Panc1 (cell line): ENCODE measurements at regions not wholly inside any gene's neighbourhood (a gene's known extent, or its start where the extent isn't known, plus 50 kb on each side); places are given as distances from the start of the nearest gene placed in this dataset.
"Not testable (repeated sequence)": the region's sequence is repeated elsewhere in the genome, so short reads cannot be mapped to it uniquely, and the experiment has no call there.

Experiments
- ATAC-seq: fragments of 200-7000 bp; cut with Tn5 transposase; 2 replicates; pipeline ENCODE4 v1.9.1; 2020; ENCODE audit warnings: mild to moderate bottlenecking, moderate library complexity
- BruUV-seq: library from RNA; stranded (reverse); fragments of 400-500 nt; replicated peaks from 2 replicates; lab custom pipeline; 2021; lab: Mats Ljungman, UMichigan
- CTCF ChIA-PET: fragments of 300-600 bp; sonication (Branson Sonifier 250); formaldehyde crosslinking; loops from one replicate; lab custom pipeline; 2022; ENCODE audit warnings: antibody characterized with exemption; lab: Charles Lee
- POLR2A ChIA-PET: fragments of 300-600 bp; sonication (Branson Sonifier 250); formaldehyde crosslinking; loops from one replicate; lab custom pipeline; 2022; ENCODE audit warnings: antibody characterized with exemption; lab: Charles Lee
- DNase-seq: peaks from one replicate; pipeline ENCODE4 v3.0.0-alpha.2; 2010; ENCODE audit warnings: low read depth, low spot score
- H3K27ac ChIP-seq: 2 replicates; pipeline ENCODE4 v1.5.1; 2011; ENCODE audit warnings: mild to moderate bottlenecking, low read length, inconsistent platforms
- H3K27me3 ChIP-seq: fragments of 200-500 bp; sonication (Bioruptor generic); 2 replicates; pipeline ENCODE4 v1.6.0; 2014; ENCODE audit warnings: low read length, inconsistent platforms; ENCODE audit not compliant: control insufficient read depth, insufficient read depth
- H3K36me3 ChIP-seq: fragments of 200-500 bp; sonication (Bioruptor generic); 2 replicates; pipeline ENCODE4 v1.5.1; 2014; ENCODE audit warnings: inconsistent platforms, mild to moderate bottlenecking, low read length, moderate library complexity; ENCODE audit not compliant: control insufficient read depth, insufficient read depth
- H3K4me1 ChIP-seq: 2 replicates; pipeline ENCODE4 v1.5.1; 2011; ENCODE audit warnings: inconsistent platforms, mild to moderate bottlenecking, low read length, moderate library complexity; ENCODE audit not compliant: control insufficient read depth, insufficient read depth
- H3K4me3 ChIP-seq, 2 experiments: 2 replicates each; pipeline ENCODE4 v1.5.1; 2011 to 2012; ENCODE audit warnings: low read depth in 2 of 2, low read length in 2 of 2, mild to moderate bottlenecking in 2 of 2, inconsistent platforms in 1 of 2, moderate library complexity in 1 of 2
- H3K9me3 ChIP-seq: fragments of 200-500 bp; sonication (Bioruptor generic); 2 replicates; pipeline ENCODE4 v1.5.1; 2014; ENCODE audit warnings: low read depth, mild to moderate bottlenecking, inconsistent platforms, low read length, moderate library complexity; ENCODE audit not compliant: control insufficient read depth, insufficient read depth
- POLR2AphosphoS5 ChIP-seq: IDR thresholded peaks from 2 replicates; pipeline ENCODE4 v1.6.1; 2012; ENCODE audit warnings: mild to moderate bottlenecking, low read depth, low read length, moderate library complexity
- SIN3A ChIP-seq: IDR thresholded peaks from 2 replicates; pipeline ENCODE4 v1.6.1; 2012; ENCODE audit warnings: low read depth, mild to moderate bottlenecking, low read length, moderate library complexity, borderline replicate concordance; ENCODE audit not compliant: insufficient read depth
- TCF7L2 ChIP-seq: IDR thresholded peaks from 2 replicates; pipeline ENCODE4 v1.6.1; 2011; ENCODE audit warnings: mild to moderate bottlenecking, low read depth, low read length, inconsistent platforms
- in situ Hi-C: cut with HindIII; loops from 2 replicates; pipeline ENCODE4 v1.10.0; 2016; ENCODE audit warnings: low sequenced_read_pairs, low pct_unique_long_range_greater_than_20kb
- intact Hi-C: fragments of 100-400 bp; cut with micrococcal nuclease; formaldehyde crosslinking; loops from one replicate; pipeline ENCODE4 v1.10.0; 2022; ENCODE audit not compliant: unreplicated experiment
- TF ChIP-seq, protein P1 (sequence below), 2 experiments: IDR thresholded peaks; 2 replicates each; pipeline ENCODE4 v1.6.1; 2011 to 2012; ENCODE audit warnings: low read depth in 2 of 2, control low read depth in 1 of 2, low read length in 1 of 2, mild to moderate bottlenecking in 1 of 2, moderate library complexity in 1 of 2; ENCODE audit not compliant: insufficient read depth in 1 of 2
- TF ChIP-seq, protein P2 (sequence below): fragments of 450-650 bp; IDR thresholded peaks from 2 replicates; pipeline ENCODE4 v1.5.1; 2017; ENCODE audit warnings: mild to moderate bottlenecking

DNA sequence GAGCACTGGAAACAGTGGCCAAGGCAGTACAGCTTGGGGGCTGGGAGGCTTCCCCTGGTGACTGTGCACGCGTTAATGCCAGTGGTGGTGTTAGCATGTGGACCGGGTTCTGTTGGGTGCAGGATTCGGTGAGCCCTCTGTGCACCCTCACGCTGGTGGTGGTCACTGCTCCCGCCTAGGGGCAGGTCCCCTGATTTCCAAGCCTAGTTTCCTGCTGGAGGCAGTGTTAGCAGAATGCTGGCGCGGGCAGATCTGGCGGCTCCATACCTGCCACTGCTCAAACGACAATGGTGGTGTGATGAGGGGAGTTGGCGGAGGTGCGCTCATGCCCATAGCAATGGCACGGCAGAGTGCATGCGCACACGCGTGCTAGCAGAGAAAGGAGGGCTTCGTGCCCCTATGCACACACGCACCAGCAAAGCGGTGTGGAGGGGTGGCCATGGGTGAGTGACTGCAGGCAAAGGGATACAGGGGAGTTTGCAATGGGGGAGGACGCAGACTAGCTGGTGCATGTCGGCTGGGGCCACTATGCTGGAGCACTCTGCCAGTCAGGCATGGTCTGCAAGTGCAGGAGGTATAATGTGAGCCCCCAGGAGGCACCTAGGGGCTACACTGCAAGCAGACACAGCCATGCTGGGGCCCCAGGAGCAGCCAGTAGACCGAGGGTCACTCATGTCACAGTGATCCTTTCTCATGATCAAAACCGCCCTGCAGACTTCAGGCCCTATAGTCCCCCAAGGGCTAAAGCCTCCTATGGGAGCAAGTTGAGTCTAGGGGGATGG, 93.0 kb downstream of the MAGEE1 start:
- ChIA-PET POLR2A (no interaction called here), CTCF (no interaction called here)
- H3K4me3 ChIP-seq: no peak overlapping the region
- in situ Hi-C loops: no loop called here
- no peak for DNase-seq
- H3K27ac ChIP-seq: no peak overlapping the region
- H3K9me3 ChIP-seq: no peaks in the 10 kb centered on the region
- no TSS peak for BruUV-seq
- TF ChIP-seq, protein P1, sequence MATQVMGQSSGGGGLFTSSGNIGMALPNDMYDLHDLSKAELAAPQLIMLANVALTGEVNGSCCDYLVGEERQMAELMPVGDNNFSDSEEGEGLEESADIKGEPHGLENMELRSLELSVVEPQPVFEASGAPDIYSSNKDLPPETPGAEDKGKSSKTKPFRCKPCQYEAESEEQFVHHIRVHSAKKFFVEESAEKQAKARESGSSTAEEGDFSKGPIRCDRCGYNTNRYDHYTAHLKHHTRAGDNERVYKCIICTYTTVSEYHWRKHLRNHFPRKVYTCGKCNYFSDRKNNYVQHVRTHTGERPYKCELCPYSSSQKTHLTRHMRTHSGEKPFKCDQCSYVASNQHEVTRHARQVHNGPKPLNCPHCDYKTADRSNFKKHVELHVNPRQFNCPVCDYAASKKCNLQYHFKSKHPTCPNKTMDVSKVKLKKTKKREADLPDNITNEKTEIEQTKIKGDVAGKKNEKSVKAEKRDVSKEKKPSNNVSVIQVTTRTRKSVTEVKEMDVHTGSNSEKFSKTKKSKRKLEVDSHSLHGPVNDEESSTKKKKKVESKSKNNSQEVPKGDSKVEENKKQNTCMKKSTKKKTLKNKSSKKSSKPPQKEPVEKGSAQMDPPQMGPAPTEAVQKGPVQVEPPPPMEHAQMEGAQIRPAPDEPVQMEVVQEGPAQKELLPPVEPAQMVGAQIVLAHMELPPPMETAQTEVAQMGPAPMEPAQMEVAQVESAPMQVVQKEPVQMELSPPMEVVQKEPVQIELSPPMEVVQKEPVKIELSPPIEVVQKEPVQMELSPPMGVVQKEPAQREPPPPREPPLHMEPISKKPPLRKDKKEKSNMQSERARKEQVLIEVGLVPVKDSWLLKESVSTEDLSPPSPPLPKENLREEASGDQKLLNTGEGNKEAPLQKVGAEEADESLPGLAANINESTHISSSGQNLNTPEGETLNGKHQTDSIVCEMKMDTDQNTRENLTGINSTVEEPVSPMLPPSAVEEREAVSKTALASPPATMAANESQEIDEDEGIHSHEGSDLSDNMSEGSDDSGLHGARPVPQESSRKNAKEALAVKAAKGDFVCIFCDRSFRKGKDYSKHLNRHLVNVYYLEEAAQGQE (IDR thresholded peaks at IDR 0.05; ENCODE audit: insufficient read depth in 1 of 2, low read depth in 2 of 2, low read length in 1 of 2): no peak
- TF ChIP-seq, protein P2, sequence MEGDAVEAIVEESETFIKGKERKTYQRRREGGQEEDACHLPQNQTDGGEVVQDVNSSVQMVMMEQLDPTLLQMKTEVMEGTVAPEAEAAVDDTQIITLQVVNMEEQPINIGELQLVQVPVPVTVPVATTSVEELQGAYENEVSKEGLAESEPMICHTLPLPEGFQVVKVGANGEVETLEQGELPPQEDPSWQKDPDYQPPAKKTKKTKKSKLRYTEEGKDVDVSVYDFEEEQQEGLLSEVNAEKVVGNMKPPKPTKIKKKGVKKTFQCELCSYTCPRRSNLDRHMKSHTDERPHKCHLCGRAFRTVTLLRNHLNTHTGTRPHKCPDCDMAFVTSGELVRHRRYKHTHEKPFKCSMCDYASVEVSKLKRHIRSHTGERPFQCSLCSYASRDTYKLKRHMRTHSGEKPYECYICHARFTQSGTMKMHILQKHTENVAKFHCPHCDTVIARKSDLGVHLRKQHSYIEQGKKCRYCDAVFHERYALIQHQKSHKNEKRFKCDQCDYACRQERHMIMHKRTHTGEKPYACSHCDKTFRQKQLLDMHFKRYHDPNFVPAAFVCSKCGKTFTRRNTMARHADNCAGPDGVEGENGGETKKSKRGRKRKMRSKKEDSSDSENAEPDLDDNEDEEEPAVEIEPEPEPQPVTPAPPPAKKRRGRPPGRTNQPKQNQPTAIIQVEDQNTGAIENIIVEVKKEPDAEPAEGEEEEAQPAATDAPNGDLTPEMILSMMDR: no peak
- TF ChIP-seq POLR2AphosphoS5: no peak
- no peak for TF ChIP-seq TCF7L2
- ATAC-seq: no peak
- intact Hi-C loops: no loop called here
- no peaks in the 10 kb centered on the region for H3K4me1 ChIP-seq
- no peaks in the 10 kb centered on the region for H3K27me3 ChIP-seq
- H3K36me3 ChIP-seq: no peaks in the 10 kb centered on the region

- ATAC-seq, H3K27me3 ChIP-seq, H3K4me1 ChIP-seq, H3K36me3 ChIP-seq, POLR2A ChIA-PET, DNase-seq, intact Hi-C loops, H3K4me3 ChIP-seq, H3K27ac ChIP-seq, H3K9me3 ChIP-seq, in situ Hi-C loops, CTCF ChIA-PET, BruUV-seq: not testable (repeated sequence)
Measured at GRCh38 chrX:76535675-76536074, 108.2 kb downstream of the MAGEE1 start.

GRCh38 chrX:76538860-76539259, 111.3 kb downstream of the MAGEE1 start:
- POLR2A ChIA-PET: no interaction called here
- Histone ChIP-seq H3K4me1 (no peaks in the 10 kb centered on the region), H3K9me3 (no peaks in the 10 kb centered on the region), H3K4me3 (no peak overlapping the region), H3K27ac (no peak overlapping the region), H3K27me3 (no peaks in the 10 kb centered on the region), H3K36me3 (no peaks in the 10 kb centered on the region)
- intact Hi-C loops: no loop called here
- no TSS peak for BruUV-seq
- TF ChIP-seq, protein P2: no peak
- no peak for TF ChIP-seq POLR2AphosphoS5
- TF ChIP-seq, protein P1 (IDR thresholded peaks at IDR 0.05; ENCODE audit: insufficient read depth in 1 of 2, low read depth in 2 of 2, low read length in 1 of 2): no peak
- TF ChIP-seq SIN3A: no peak
- no peak for TF ChIP-seq TCF7L2
- ATAC-seq (no peak), DNase-seq (no peak)
- CTCF ChIA-PET: no interaction called here
- in situ Hi-C loops: no loop called here
